ENCODE measurements at regions not wholly inside any gene's neighbourhood (a gene's known extent, or its start where the extent isn't known, plus 50 kb on each side); places are given as distances from the start of the nearest gene placed in this dataset.
"Not testable (repeated sequence)": the region's sequence is repeated elsewhere in the genome, so short reads cannot be mapped to it uniquely, and the experiment has no call there.

DNA sequence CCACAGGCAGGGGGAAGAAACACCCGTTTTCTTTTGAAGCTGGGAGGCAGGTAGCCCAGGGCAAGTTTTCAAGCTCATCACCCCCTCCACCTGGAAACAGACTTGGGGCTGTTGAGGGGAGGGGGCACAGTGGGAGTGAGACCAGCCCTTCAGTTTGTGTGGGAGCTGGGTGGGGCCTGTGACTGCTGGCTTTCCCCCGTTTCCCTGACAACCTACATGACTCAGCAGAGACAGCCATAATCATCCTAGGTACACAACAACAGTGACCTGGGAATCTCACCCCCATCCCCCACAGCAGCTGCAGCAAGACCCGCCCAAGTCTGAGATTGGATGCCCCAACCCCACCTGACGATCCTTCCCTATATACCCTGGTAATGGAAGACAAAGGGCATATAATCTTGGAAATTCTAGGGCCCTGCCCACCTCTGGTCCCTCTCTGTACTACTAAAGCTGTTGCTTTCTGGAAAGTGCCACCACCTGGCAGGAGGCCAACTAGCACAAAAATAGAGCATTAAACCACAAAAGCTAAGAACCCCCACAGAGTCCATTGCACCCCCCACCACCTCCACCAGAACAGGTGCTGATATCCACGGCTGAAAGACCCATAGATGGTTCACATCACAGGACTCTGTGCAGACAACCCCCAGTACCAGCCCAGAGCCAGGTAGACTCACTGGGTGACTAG is 422.2 kb upstream of the SGO1 start:
- no peak for DNase-seq

- DNase-seq: peak; percentile 12
Measured at GRCh38 chr3:20604659-20605058, 418.7 kb upstream of the SGO1 start.

DNA sequence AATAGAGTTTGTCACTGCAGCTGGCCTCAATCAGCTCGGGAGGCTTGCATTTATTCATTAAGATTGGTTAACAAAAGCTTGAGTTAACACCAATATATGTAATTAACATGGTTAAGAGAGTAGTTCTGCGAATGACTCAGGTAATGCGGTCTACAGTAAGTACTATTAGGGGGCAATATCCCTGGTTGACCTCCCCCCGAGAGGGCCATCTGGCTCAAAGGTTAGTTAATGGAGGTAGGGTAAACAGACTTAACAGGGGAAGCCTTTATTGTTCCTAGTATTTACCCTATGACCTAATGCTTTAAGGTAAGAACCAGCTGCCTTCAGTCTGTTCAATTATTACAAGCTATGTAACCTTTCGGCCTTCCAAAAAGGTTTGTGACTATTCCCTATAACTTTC is 403.3 kb upstream of the SGO1 start:
- DNase-seq: no peak

DNA sequence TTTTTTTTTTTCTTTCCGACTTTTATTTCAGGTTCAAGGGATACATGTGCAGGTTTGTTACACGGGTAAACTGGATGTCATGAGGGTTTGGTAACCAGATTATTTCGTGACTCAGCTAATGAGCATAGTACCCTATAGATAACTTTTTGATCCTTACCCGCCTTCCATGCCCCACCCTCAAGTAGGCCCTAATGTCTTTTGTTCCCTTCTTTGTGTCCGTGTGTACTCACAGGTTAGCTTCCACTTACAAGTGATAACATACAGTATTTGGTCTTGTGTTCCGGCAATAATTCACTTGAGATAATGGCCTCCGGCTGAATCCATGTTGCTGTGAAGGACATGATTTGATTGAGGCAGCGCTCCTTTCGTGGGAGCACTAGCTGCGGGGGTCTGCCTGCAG is 402.8 kb upstream of the SGO1 start:
- DNase-seq: no peak

- no peak for DNase-seq
Measured at GRCh38 chr3:20583648-20584047, 397.6 kb upstream of the SGO1 start.

- DNase-seq: no peak
Measured at GRCh38 chr3:20576228-20576627, 390.2 kb upstream of the SGO1 start.

DNA sequence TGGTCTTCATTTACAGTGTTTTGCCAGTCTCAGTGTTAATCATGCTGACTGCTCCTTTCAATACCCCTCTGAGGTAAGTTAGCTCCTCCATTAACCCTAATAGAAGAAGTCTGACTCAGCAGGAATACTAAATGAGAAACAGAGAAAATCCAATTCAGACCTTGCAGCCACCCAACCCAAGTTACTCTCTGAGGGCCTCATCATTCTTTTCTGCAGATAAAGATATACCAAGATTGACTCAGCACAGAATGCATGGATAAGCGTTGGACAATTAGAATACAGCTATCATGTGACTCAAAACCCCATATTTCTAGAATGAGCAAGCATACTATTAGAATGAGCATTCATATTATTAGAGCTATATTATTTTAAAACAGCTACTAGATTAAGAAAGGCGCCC is 389.1 kb upstream of the SGO1 start:
- no peak for DNase-seq

- no peak for DNase-seq
Measured at GRCh38 chr3:20574746-20575145, 388.7 kb upstream of the SGO1 start.

- DNase-seq: no peak
Measured at GRCh38 chr3:20573175-20573574, 387.2 kb upstream of the SGO1 start.

GRCh38 chr3:20572473-20572872 is 386.5 kb upstream of the SGO1 start:
- DNase-seq: no peak

GRCh38 chr3:20569310-20569709 is 383.3 kb upstream of the SGO1 start:
- DNase-seq: no peak

DNA sequence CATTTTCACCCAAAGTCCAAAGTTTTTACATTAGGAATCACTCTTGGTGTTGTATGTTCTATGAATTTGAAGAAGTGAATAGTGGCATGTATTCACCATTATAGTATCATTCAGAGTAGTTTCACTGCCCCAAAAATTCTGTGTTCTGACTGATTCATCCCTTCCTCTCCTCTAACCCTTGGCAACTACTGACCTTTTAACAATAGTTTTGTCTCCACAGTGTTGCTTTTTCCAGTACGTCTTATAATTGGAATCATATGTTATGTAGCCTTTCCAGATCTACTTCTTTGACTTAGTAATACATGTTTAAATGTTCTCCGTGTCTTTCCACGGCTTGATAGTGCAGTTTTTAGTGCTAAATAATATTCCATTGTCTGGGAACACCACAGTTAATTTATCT is 379.0 kb upstream of the SGO1 start:
- no peak for DNase-seq

DNA sequence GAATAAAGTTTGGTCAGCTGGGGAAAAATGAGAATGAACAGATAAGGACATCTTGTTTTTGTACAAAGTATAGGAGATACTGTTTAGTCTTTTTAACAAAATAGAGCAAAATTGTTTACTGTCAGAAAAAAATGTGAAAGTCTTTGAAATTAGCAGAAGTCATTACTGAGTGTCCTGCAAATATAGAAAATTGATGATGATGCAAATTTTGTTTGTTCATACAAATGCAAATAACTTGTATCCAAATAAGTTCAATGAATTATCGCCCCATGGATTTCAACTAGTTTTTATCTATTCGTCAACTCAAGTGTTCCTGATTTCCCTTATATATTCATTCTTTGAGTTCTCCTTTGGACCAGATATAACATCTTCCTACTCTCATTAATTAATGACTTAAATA is 378.0 kb upstream of the SGO1 start:
- DNase-seq: no peak

DNA sequence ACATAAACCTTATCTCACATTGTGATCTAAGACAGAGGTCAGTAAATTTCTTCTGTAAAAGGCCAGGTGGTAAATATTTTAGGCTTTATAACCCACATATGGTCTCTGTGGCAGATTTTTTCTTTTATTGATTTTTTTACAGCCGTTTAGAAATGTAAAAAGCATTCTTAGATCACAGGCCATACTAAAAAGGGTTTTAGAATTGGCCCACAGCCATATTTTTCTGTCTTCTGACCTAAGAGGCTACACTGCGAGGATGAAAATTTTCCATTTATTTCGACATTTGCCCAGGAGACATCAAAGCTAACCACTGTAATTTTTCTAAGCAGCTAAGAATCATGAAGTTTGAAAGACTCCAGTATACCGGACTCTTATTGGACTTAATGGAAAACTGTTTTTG is 377.2 kb upstream of the SGO1 start:
- no peak for DNase-seq

GRCh38 chr3:20561166-20561565 is 375.2 kb upstream of the SGO1 start:
- no peak for DNase-seq

GRCh38 chr3:20560446-20560845 is 374.4 kb upstream of the SGO1 start:
- not testable (repeated sequence) for DNase-seq

GRCh38 chr3:20558161-20558560 is 372.2 kb upstream of the SGO1 start:
- no peak for DNase-seq

- DNase-seq: no peak
Measured at GRCh38 chr3:20556661-20557060, 370.7 kb upstream of the SGO1 start.

- DNase-seq: no peak
Measured at GRCh38 chr3:20552605-20553275, 366.7 kb upstream of the SGO1 start.

- not testable (repeated sequence) for DNase-seq
Measured at GRCh38 chr3:20547361-20548269, 361.6 kb upstream of the SGO1 start.

DNA sequence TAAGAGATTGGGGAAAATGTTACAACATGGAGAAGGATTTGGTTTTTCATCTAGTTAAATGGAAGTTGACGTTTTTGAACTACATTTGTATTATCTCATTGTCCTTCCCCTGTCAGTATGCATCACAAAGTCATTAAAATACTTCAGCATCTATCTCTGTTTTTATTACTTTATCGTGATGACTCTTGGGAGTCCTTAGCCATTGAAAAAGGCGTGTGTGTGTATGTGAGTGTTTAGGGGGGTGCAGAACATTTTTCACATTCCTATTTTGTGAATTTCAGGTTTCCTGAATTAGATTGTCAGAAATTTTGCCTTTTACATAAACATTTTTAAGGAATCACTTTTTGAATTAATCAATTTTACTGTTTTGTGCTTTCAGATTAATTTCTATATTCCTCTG is 360.6 kb upstream of the SGO1 start:
- DNase-seq: no peak

GRCh38 chr3:20543535-20544226 is 357.7 kb upstream of the SGO1 start:
- DNase-seq: no peak

GRCh38 chr3:20540066-20540465 is 354.1 kb upstream of the SGO1 start:
- DNase-seq: no peak

Data from NCI-H1417 treated with DMSO at 0.1 percent for 48 hours (cell line).